ENCODE measurements at regions not wholly inside any gene's neighbourhood (a gene's known extent, or its start where the extent isn't known, plus 50 kb on each side); places are given as distances from the start of the nearest gene placed in this dataset.
"Not testable (repeated sequence)": the region's sequence is repeated elsewhere in the genome, so short reads cannot be mapped to it uniquely, and the experiment has no call there.

- in situ Hi-C loops (cut with HindIII; ENCODE audit: low sequenced_read_pairs): no loop called here
- DNase-seq (ENCODE audit: low spot score): no peak
Measured at GRCh38 chr18:10248738-10249137, 205.7 kb upstream of the APCDD1 start.

GRCh38 chr18:10249270-10249669 lies 205.2 kb upstream of the APCDD1 start:
- no peak for DNase-seq (ENCODE audit: low spot score)
- in situ Hi-C loops (cut with HindIII; ENCODE audit: low sequenced_read_pairs): no loop called here

GRCh38 chr18:10249801-10250200 lies 204.6 kb upstream of the APCDD1 start:
- in situ Hi-C loops (cut with HindIII; ENCODE audit: low sequenced_read_pairs): no loop called here

GRCh38 chr18:10252494-10252893 lies 201.9 kb upstream of the APCDD1 start:
- DNase-seq (ENCODE audit: low spot score): no peak
- in situ Hi-C loops (cut with HindIII; ENCODE audit: low sequenced_read_pairs): no loop called here

More at GRCh38 chr18:10249801-10250200, 204.6 kb upstream of the APCDD1 start:
- no peak for DNase-seq (ENCODE audit: low spot score)

- in situ Hi-C loops (cut with HindIII; ENCODE audit: low sequenced_read_pairs): no loop called here
Measured at GRCh38 chr18:10252952-10253705, 201.3 kb upstream of the APCDD1 start.

GRCh38 chr18:10256276-10256675 lies 198.2 kb upstream of the APCDD1 start:
- DNase-seq (ENCODE audit: low spot score); in situ Hi-C loops (cut with HindIII; ENCODE audit: low sequenced_read_pairs): not testable (repeated sequence)

More at GRCh38 chr18:10252952-10253705, 201.3 kb upstream of the APCDD1 start:
- no peak for DNase-seq (ENCODE audit: low spot score)

- DNase-seq (ENCODE audit: low spot score): no peak
- in situ Hi-C loops (cut with HindIII; ENCODE audit: low sequenced_read_pairs): no loop called here
Measured at GRCh38 chr18:10258836-10259474, 195.5 kb upstream of the APCDD1 start.

GRCh38 chr18:10259901-10260300 lies 194.5 kb upstream of the APCDD1 start:
- in situ Hi-C loops (cut with HindIII; ENCODE audit: low sequenced_read_pairs): no loop called here
- no peak for DNase-seq (ENCODE audit: low spot score)

- DNase-seq (ENCODE audit: low spot score): no peak
- in situ Hi-C loops (cut with HindIII; ENCODE audit: low sequenced_read_pairs): no loop called here
Measured at GRCh38 chr18:10261344-10262276, 192.8 kb upstream of the APCDD1 start.

- in situ Hi-C loops (cut with HindIII; ENCODE audit: low sequenced_read_pairs): no loop called here
- DNase-seq (ENCODE audit: low spot score): no peak
Measured at GRCh38 chr18:10262566-10262965, 191.9 kb upstream of the APCDD1 start.

- in situ Hi-C loops (cut with HindIII; ENCODE audit: low sequenced_read_pairs): no loop called here
- no peak for DNase-seq (ENCODE audit: low spot score)
Measured at GRCh38 chr18:10264260-10264659, 190.2 kb upstream of the APCDD1 start.

- DNase-seq (ENCODE audit: low spot score): no peak
- in situ Hi-C loops (cut with HindIII; ENCODE audit: low sequenced_read_pairs): no loop called here
Measured at GRCh38 chr18:10265560-10266333, 188.7 kb upstream of the APCDD1 start.

GRCh38 chr18:10266334-10266590 lies 188.2 kb upstream of the APCDD1 start:
- in situ Hi-C loops (cut with HindIII; ENCODE audit: low sequenced_read_pairs): no loop called here
- no peak for DNase-seq (ENCODE audit: low spot score)

GRCh38 chr18:10269261-10269660 lies 185.2 kb upstream of the APCDD1 start:
- in situ Hi-C loops (cut with HindIII; ENCODE audit: low sequenced_read_pairs): no loop called here
- no peak for DNase-seq (ENCODE audit: low spot score)

GRCh38 chr18:10270151-10270571 lies 184.3 kb upstream of the APCDD1 start:
- DNase-seq (ENCODE audit: low spot score): no peak
- in situ Hi-C loops (cut with HindIII; ENCODE audit: low sequenced_read_pairs): no loop called here

GRCh38 chr18:10271481-10271880 lies 183.0 kb upstream of the APCDD1 start:
- in situ Hi-C loops (cut with HindIII; ENCODE audit: low sequenced_read_pairs): no loop called here
- DNase-seq (ENCODE audit: low spot score): no peak

GRCh38 chr18:10274301-10274700 lies 180.1 kb upstream of the APCDD1 start:
- in situ Hi-C loops (cut with HindIII; ENCODE audit: low sequenced_read_pairs): no loop called here

GRCh38 chr18:10275486-10275885 lies 178.9 kb upstream of the APCDD1 start:
- DNase-seq (ENCODE audit: low spot score): no peak
- in situ Hi-C loops (cut with HindIII; ENCODE audit: low sequenced_read_pairs): no loop called here

More at GRCh38 chr18:10274301-10274700, 180.1 kb upstream of the APCDD1 start:
- no peak for DNase-seq (ENCODE audit: low spot score)

GRCh38 chr18:10278265-10278664 lies 176.2 kb upstream of the APCDD1 start:
- in situ Hi-C loops (cut with HindIII; ENCODE audit: low sequenced_read_pairs): no loop called here
- DNase-seq (ENCODE audit: low spot score): no peak

Measured in G401 (cell line).